ENCODE measurements at regions not wholly inside any gene's neighbourhood (a gene's known extent, or its start where the extent isn't known, plus 50 kb on each side); places are given as distances from the start of the nearest gene placed in this dataset.

- Mint-ChIP-seq H3K27me3 (ENCODE audit: unreplicated experiment) (peaks cover 2% of the 10 kb centered on the region), H3K27ac (ENCODE audit: unreplicated experiment) (no peak overlapping the region), H3K36me3 (ENCODE audit: unreplicated experiment) (no peaks in the 10 kb centered on the region), H3K9me3 (ENCODE audit: unreplicated experiment) (no peaks in the 10 kb centered on the region), H3K4me3 (ENCODE audit: unreplicated experiment) (no peak overlapping the region), H3K4me1 (ENCODE audit: unreplicated experiment) (no peaks in the 10 kb centered on the region)
- no peak for DNase-seq (ENCODE audit: extremely low spot score, unreplicated experiment)
- TF ChIP-seq CTCF (IDR thresholded peaks at IDR 0.05): no peak
Observed at GRCh38 chr9:104028827-104029226, 65.3 kb upstream of the SMC2 start.
